Peyer's patch (tissue), 4 donors: ENCODE measurements at regions not wholly inside any gene's neighbourhood (a gene's known extent, or its start where the extent isn't known, plus 50 kb on each side); places are given as distances from the start of the nearest gene placed in this dataset.
A peak's percentile ranks its signal among the peaks of the same experiment; 100 is the strongest.

ENCODE experiments used
- DNase-seq, 3 donors: peaks; one replicate each; pipeline ENCODE4 v3.0.0-alpha.2; 2017 to 2019
- H3K27ac ChIP-seq, 4 donors: fragments of 200-600 bp; sonication (generic); one replicate each; pipeline ENCODE4 v1.5.1; 2016 to 2019
- H3K27me3 ChIP-seq, 2 donors: fragments of 200-600 bp; sonication (generic); one replicate each; pipeline ENCODE4 v1.5.1; 2019
- H3K36me3 ChIP-seq, 3 donors: fragments of 200-600 bp; sonication (generic); one replicate each; pipeline ENCODE4 v1.5.1; 2016 to 2019
- H3K4me1 ChIP-seq, 4 donors: fragments of 200-600 bp; sonication (generic); one replicate each; pipeline ENCODE4 v1.5.1; 2016 to 2019
- H3K4me3 ChIP-seq, 4 donors: fragments of 200-600 bp; sonication (generic); 1 replicate in 3 of 4; 2 replicates in 1 of 4; pipeline ENCODE4 v1.5.1; 2016 to 2019; ENCODE audit warnings: mild to moderate bottlenecking in 1 of 4
- H3K9me3 ChIP-seq, 4 donors: fragments of 200-600 bp; sonication (generic); one replicate each; pipeline ENCODE4 v1.5.1; 2016 to 2019; ENCODE audit warnings: mild to moderate bottlenecking in 1 of 4
- POLR2A ChIP-seq, 2 donors: fragments of 450-650 bp; IDR thresholded peaks; one replicate each; pipeline ENCODE4 v1.5.1; 2017; ENCODE audit warnings: antibody characterized with exemption in 2 of 2, mild to moderate bottlenecking in 2 of 2, moderate library complexity in 2 of 2
- TF ChIP-seq, protein P1 (sequence below), 6 experiments: fragments of 450-650 bp in 4 of 6; fragments of 200-600 bp in 2 of 6; sonication (generic) in 1 of 6; IDR thresholded peaks; one replicate each; pipeline ENCODE4 v1.5.1; 2017 to 2019; ENCODE audit warnings: antibody characterized with exemption in 6 of 6, mild to moderate bottlenecking in 3 of 6, moderate library complexity in 1 of 6

DNA sequence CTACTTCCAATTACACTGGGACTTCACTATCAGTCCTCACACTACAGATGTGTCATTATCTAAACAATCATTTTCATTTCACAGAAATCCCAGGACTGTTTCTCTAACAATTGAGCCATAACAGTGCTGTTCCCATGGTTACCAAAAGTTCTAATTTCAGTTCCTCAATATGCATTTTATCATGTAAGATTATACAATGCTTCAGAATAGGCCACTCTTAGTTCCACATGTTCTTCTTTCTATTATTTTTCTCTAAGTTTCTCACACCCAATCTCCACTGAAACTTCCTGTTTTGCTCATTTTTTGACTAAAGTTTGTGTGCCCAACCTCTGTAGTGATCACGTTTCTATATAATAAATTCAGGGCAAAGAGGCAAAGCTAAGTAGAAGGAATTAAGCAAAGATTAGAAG is 185.8 kb downstream of the DUSP6 start:
- TF ChIP-seq, protein P1, sequence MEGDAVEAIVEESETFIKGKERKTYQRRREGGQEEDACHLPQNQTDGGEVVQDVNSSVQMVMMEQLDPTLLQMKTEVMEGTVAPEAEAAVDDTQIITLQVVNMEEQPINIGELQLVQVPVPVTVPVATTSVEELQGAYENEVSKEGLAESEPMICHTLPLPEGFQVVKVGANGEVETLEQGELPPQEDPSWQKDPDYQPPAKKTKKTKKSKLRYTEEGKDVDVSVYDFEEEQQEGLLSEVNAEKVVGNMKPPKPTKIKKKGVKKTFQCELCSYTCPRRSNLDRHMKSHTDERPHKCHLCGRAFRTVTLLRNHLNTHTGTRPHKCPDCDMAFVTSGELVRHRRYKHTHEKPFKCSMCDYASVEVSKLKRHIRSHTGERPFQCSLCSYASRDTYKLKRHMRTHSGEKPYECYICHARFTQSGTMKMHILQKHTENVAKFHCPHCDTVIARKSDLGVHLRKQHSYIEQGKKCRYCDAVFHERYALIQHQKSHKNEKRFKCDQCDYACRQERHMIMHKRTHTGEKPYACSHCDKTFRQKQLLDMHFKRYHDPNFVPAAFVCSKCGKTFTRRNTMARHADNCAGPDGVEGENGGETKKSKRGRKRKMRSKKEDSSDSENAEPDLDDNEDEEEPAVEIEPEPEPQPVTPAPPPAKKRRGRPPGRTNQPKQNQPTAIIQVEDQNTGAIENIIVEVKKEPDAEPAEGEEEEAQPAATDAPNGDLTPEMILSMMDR (IDR thresholded peaks at IDR 0.05) = no peak
- no peak for TF ChIP-seq POLR2A (IDR thresholded peaks at IDR 0.05)
- Histone ChIP-seq H3K9me3 (no peaks in the 10 kb centered on the region), H3K27me3 (no peaks in the 10 kb centered on the region), H3K27ac (peak overlapping the region; percentile 23 to 63 (median 33)), H3K36me3 (no peaks in the 10 kb centered on the region), H3K4me3 (no peak overlapping the region), H3K4me1 (peaks cover 0 to 10% (median 0%) of the 10 kb centered on the region in 4 donors)
- DNase-seq = no peak

- H3K36me3 ChIP-seq = no peaks in the 10 kb centered on the region
- no peak for DNase-seq
- TF ChIP-seq, protein P1 (IDR thresholded peaks at IDR 0.05) = no peak
- no peak for TF ChIP-seq POLR2A (IDR thresholded peaks at IDR 0.05)
- no peaks in the 10 kb centered on the region for H3K27me3 ChIP-seq
- no peaks in the 10 kb centered on the region for H3K9me3 ChIP-seq
- peaks cover 0 to 15% (median 0%) of the 10 kb centered on the region in 4 donors for H3K4me1 ChIP-seq
- no peak overlapping the region for H3K4me3 ChIP-seq
- H3K27ac ChIP-seq = no peak overlapping the region
Measured at GRCh38 chr12:89166121-89166520, 186.2 kb downstream of the DUSP6 start.

DNA sequence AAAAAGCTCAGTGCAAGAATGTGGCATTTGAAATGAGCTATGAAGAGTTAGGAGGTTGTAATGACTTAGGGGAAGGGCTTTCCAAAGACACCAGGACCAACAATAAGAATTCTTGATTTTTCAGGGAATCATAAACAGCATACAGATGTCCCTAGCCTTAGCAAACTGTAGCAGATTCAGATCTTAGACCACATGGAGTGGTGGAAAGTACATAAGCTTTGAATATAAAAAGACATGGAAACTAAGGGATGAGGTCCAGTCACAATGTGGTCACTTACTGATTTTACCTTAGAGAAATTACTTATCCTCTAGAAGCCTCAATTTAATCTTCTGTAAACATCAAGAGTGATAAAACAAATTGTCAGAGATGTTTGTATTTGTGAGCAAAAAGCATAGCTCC is 186.6 kb downstream of the DUSP6 start:
- no peaks in the 10 kb centered on the region for H3K9me3 ChIP-seq
- no peaks in the 10 kb centered on the region for H3K27me3 ChIP-seq
- no peak for TF ChIP-seq POLR2A (IDR thresholded peaks at IDR 0.05)
- TF ChIP-seq, protein P1 (IDR thresholded peaks at IDR 0.05) = no peak
- H3K4me1 ChIP-seq = peaks cover 0 to 18% (median 0%) of the 10 kb centered on the region in 4 donors
- H3K27ac ChIP-seq = no peak overlapping the region
- no peaks in the 10 kb centered on the region for H3K36me3 ChIP-seq
- DNase-seq = no peak
- H3K4me3 ChIP-seq = no peak overlapping the region

DNA sequence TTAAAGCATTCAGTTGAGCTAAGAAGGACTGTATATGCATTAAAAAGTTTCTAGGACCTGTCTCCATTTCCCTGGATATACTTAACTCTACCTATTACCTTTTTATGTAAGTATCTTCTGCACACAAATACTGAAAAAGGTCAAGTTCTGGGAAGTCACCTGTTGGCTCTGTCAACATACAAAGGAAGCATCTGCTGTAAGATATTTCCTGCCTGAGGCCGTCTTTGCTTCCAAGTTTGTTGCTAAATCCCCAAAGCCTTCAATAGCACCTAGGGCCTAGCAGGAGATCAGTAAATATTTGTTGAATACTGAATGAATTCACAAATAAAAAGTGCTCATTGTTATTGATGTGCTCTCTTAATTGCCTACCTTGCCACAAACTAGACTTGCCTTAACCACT is 188.4 kb downstream of the DUSP6 start:
- no peak for DNase-seq
- TF ChIP-seq, protein P1 (IDR thresholded peaks at IDR 0.05) = no peak
- no peak for TF ChIP-seq POLR2A (IDR thresholded peaks at IDR 0.05)
- Histone ChIP-seq H3K4me3 (no peak overlapping the region), H3K27me3 (no peaks in the 10 kb centered on the region), H3K4me1 (peaks cover 0 to 18% (median 0%) of the 10 kb centered on the region in 4 donors), H3K9me3 (no peaks in the 10 kb centered on the region), H3K27ac (peak overlapping the region in 2 of 4 donors; percentile 3 to 66), H3K36me3 (no peaks in the 10 kb centered on the region)

GRCh38 chr12:89162589-89163261 is 189.6 kb downstream of the DUSP6 start:
- no peak for TF ChIP-seq POLR2A (IDR thresholded peaks at IDR 0.05)
- DNase-seq = peak in 2 of 3 donors; percentile 25 to 72
- no peaks in the 10 kb centered on the region for H3K27me3 ChIP-seq
- no peaks in the 10 kb centered on the region for H3K9me3 ChIP-seq
- peak overlapping the region; percentile 13 to 66 (median 44) for H3K27ac ChIP-seq
- H3K4me1 ChIP-seq = peaks cover 0 to 18% (median 0%) of the 10 kb centered on the region in 4 donors
- no peaks in the 10 kb centered on the region for H3K36me3 ChIP-seq
- no peak overlapping the region for H3K4me3 ChIP-seq

DNA sequence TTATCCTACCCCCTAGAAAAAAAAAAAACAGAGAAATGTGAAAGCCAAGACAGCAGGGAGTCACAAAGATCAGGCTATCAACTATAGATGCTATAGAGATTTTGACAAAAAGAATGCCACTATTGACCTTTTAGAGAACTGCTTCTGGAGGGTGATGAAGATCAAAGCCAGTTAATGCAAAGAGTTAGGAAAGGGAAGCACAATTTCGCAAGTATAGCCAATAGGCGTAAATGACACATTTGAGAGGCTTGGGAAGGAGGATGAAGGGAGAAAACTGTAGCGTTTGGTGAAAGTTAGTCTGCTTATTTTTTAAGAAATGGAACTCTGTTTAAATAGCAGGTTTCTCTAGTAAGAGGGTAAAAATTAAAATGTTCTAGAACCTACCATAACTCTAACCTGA is 190.7 kb downstream of the DUSP6 start:
- Histone ChIP-seq H3K9me3 (no peaks in the 10 kb centered on the region), H3K4me1 (peaks cover 0 to 26% (median 0%) of the 10 kb centered on the region in 4 donors), H3K27me3 (no peaks in the 10 kb centered on the region), H3K27ac (peak overlapping the region in 1 of 4 donors; percentile 66), H3K4me3 (no peak overlapping the region), H3K36me3 (no peaks in the 10 kb centered on the region)
- no peak for DNase-seq
- TF ChIP-seq, protein P1 (IDR thresholded peaks at IDR 0.05) = no peak
- no peak for TF ChIP-seq POLR2A (IDR thresholded peaks at IDR 0.05)
